Esophagus squamous epithelium (tissue), 5 donors: ENCODE measurements at regions not wholly inside any gene's neighbourhood (a gene's known extent, or its start where the extent isn't known, plus 50 kb on each side); places are given as distances from the start of the nearest gene placed in this dataset.

Experiments
- DNase-seq: peaks from one replicate; lab custom pipeline; 2025; lab: John Stamatoyannopoulos, UW
- H3K27ac ChIP-seq, 4 donors: fragments of 200-600 bp; sonication (generic); one replicate each; pipeline ENCODE4 v1.5.1; 2016 to 2019; ENCODE audit warnings: mild to moderate bottlenecking in 1 of 4
- H3K27me3 ChIP-seq, 4 donors: fragments of 200-600 bp; sonication (generic); 1 replicate in 3 of 4; 2 replicates in 1 of 4; pipeline versions ENCODE4 v1.5.1 to v1.6.0; 2017 to 2021; ENCODE audit warnings: antibody characterized with exemption in 1 of 4
- H3K36me3 ChIP-seq, 3 donors: fragments of 200-600 bp; sonication (generic); one replicate each; pipeline ENCODE4 v1.5.1; 2016 to 2019
- H3K4me1 ChIP-seq, 3 donors: fragments of 200-600 bp; sonication (generic); one replicate each; pipeline ENCODE4 v1.5.1; 2017 to 2019
- H3K4me3 ChIP-seq, 4 donors: fragments of 200-600 bp; sonication (generic); 1 replicate in 3 of 4; 2 replicates in 1 of 4; pipeline ENCODE4 v1.5.1; 2016 to 2019; ENCODE audit warnings: mild to moderate bottlenecking in 2 of 4, moderate library complexity in 1 of 4
- H3K9me3 ChIP-seq, 3 donors: fragments of 200-600 bp; sonication (generic); one replicate each; pipeline ENCODE4 v1.5.1; 2016 to 2019
- POLR2A ChIP-seq, 4 donors: fragments of 450-650 bp; IDR thresholded peaks; one replicate each; pipeline ENCODE4 v1.6.1; 2017; ENCODE audit warnings: antibody characterized with exemption in 4 of 4, mild to moderate bottlenecking in 4 of 4, moderate library complexity in 3 of 4
- WGBS, 2 donors: methylation state at CpG; one replicate each; pipeline ENCODE4 v1.1.5; 2018; 5-methylcytosine and 5-hydroxymethylcytosine counted together
- intact Hi-C: fragments of 100-400 bp; cut with DNase I; formaldehyde crosslinking; loops from one replicate; pipeline ENCODE4 v1.15.0; 2022
- TF ChIP-seq, protein P1 (sequence below), 6 experiments: fragments of 450-650 bp in 4 of 6; fragments of 200-600 bp in 2 of 6; sonication (generic) in 2 of 6; IDR thresholded peaks; one replicate each; pipeline ENCODE4 v1.5.1; 2016 to 2019; ENCODE audit warnings: antibody characterized with exemption in 6 of 6, mild to moderate bottlenecking in 4 of 6, moderate library complexity in 4 of 6
- donor health status: DM: yes; HTN: yes; CAD: no.

DNA sequence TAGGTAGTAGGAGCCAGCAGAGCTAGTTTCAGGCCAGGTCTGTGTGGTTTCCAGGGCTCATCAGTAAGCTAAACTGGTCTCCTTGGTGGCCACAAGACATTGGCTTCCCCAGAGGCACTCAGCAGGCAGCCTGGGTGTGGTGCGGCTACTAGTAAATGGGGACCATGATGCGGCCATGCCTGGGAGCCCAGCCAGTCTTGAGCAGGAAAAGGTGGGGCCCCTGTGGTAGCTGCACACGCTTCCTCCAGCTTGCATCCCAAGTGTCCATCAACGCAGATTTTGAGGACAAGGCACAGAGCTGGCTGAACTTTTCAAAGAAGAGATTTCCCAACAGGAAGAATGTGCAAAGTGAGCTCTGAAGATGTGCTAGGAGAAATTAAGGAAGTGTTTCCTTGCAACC, 107.4 kb upstream of the NAA20 start:
- H3K36me3 ChIP-seq, result peaks cover 0 to 5% (median 0%) of the 10 kb centered on the region in 3 donors
- no peaks in the 10 kb centered on the region for H3K9me3 ChIP-seq
- TF ChIP-seq, protein P1, sequence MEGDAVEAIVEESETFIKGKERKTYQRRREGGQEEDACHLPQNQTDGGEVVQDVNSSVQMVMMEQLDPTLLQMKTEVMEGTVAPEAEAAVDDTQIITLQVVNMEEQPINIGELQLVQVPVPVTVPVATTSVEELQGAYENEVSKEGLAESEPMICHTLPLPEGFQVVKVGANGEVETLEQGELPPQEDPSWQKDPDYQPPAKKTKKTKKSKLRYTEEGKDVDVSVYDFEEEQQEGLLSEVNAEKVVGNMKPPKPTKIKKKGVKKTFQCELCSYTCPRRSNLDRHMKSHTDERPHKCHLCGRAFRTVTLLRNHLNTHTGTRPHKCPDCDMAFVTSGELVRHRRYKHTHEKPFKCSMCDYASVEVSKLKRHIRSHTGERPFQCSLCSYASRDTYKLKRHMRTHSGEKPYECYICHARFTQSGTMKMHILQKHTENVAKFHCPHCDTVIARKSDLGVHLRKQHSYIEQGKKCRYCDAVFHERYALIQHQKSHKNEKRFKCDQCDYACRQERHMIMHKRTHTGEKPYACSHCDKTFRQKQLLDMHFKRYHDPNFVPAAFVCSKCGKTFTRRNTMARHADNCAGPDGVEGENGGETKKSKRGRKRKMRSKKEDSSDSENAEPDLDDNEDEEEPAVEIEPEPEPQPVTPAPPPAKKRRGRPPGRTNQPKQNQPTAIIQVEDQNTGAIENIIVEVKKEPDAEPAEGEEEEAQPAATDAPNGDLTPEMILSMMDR (IDR thresholded peaks at IDR 0.05), result no peak
- no peak for TF ChIP-seq POLR2A (IDR thresholded peaks at IDR 0.05)
- DNase-seq, result no peak
- intact Hi-C loops, result no loop called here
- WGBS, 2 donors, result 37 to 45% methylated on average over 3 of the region's 4 CpGs
- H3K27me3 ChIP-seq, result no peaks in the 10 kb centered on the region
- H3K4me3 ChIP-seq, result no peak overlapping the region
- peak overlapping the region in 3 of 4 donors; percentile 1 to 76 (median 43) for H3K27ac ChIP-seq
- peaks cover 10 to 56% (median 22%) of the 10 kb centered on the region in 3 donors for H3K4me1 ChIP-seq

DNA sequence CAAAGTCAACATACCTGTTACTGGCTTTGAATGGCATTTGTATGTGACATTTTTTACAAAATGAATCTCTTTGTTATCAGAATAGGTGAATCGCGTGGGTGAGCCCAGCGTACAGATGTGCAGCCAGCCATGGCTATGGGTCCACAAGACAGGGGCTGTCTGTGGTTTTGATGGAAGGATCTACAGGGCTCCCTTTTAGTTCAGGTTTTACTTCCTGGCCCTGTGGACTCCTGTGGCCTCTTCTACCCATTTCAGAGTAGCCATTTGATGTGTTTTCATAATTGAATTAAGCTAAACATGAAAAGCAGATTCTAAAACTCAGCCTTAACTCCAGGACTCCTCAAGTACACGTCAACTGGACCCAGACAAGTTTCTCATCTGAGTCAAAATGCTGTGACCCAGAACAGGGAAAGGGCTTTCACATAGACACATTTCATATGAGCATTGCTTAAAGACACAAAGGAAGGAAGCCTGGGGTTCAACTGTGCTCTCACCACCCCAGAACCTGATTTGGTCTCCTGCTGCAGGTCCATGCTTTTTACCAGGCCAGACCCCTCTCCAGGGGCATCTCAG, 105.3 kb upstream of the NAA20 start:
- no peak for DNase-seq
- intact Hi-C loops, result no loop called here
- Histone ChIP-seq H3K9me3 (no peaks in the 10 kb centered on the region), H3K4me1 (peaks cover 18 to 75% (median 44%) of the 10 kb centered on the region in 3 donors), H3K4me3 (no peak overlapping the region), H3K27ac (no peak overlapping the region), H3K36me3 (peaks cover 0 to 5% (median 0%) of the 10 kb centered on the region in 3 donors), H3K27me3 (no peaks in the 10 kb centered on the region)
- TF ChIP-seq, protein P1 (IDR thresholded peaks at IDR 0.05), result no peak
- no peak for TF ChIP-seq POLR2A (IDR thresholded peaks at IDR 0.05)
- WGBS, 2 donors, result 59 to 82% methylated on average over 4 of the region's 4 CpGs

DNA sequence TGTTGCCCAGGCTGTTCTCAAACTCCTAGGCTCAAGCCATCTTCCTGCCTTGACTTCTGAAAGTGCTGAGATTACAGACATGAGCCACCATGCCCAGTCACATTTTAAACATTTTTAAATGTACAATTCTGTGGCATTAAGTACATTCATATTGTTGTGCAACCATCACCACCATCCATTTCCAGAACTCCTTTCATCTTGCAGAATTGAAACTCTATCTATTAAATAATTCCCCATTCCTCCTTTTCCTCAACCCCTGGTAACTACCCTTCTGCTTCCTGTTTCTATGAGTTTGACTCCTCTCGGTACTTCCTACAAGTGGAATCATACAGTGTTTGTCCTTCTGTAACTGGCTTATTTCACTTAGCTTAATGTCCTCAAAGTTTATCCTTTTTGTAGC, 103.8 kb upstream of the NAA20 start:
- DNase-seq, result no peak
- Histone ChIP-seq H3K4me1 (peaks cover 18 to 81% (median 41%) of the 10 kb centered on the region in 3 donors), H3K27me3 (no peaks in the 10 kb centered on the region), H3K9me3 (no peaks in the 10 kb centered on the region), H3K27ac (peak overlapping the region in 3 of 4 donors; percentile 36 to 72 (median 42)), H3K36me3 (no peaks in the 10 kb centered on the region), H3K4me3 (no peak overlapping the region)
- intact Hi-C loops, result no loop called here
- WGBS, 2 donors, result 72 to 82% methylated on average over 1 of the region's 1 CpG
- TF ChIP-seq, protein P1 (IDR thresholded peaks at IDR 0.05), result no peak
- no peak for TF ChIP-seq POLR2A (IDR thresholded peaks at IDR 0.05)

DNA sequence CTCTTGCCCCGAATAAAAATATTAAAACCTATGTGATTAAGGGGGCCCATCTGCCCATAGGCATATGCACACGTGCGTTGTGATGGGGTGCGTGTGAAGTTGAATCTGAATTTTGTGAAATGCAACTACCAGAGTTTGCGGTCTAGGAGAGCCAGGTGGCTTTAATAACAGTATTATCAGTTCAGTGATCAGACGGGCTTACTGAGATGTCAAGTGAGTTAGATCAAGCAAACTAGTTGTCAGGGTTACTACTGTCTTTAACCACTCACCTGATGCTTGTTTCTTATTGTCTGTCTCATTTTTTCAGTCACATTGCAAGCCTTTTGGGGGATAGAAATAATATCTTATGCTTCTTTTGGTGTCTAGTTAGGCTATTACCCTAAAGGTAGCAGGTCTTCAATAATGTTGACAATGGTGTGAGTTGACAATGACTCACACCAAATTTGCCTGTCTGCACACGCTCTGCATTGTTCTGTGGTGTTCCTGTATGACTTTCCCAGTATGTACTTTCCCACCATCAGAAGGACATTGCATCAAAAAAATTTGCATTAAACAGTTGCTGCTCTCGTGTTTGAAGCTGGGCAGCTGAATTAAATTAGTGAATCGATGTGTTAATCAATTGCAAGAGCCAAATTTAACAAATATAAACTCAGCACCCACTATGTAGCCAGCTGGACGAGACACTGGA, 103.1 kb upstream of the NAA20 start:
- intact Hi-C loops, result no loop called here
- Histone ChIP-seq H3K27me3 (no peaks in the 10 kb centered on the region), H3K4me3 (no peak overlapping the region), H3K36me3 (no peaks in the 10 kb centered on the region), H3K9me3 (no peaks in the 10 kb centered on the region), H3K4me1 (peaks cover 18 to 87% (median 41%) of the 10 kb centered on the region in 3 donors), H3K27ac (peak overlapping the region; percentile 42 to 86 (median 73))
- DNase-seq, result no peak
- 63 to 65% methylated on average over 10 of the region's 10 CpGs for WGBS, 2 donors
- TF ChIP-seq, protein P1 (IDR thresholded peaks at IDR 0.05), result no peak
- TF ChIP-seq POLR2A (IDR thresholded peaks at IDR 0.05), result no peak

DNA sequence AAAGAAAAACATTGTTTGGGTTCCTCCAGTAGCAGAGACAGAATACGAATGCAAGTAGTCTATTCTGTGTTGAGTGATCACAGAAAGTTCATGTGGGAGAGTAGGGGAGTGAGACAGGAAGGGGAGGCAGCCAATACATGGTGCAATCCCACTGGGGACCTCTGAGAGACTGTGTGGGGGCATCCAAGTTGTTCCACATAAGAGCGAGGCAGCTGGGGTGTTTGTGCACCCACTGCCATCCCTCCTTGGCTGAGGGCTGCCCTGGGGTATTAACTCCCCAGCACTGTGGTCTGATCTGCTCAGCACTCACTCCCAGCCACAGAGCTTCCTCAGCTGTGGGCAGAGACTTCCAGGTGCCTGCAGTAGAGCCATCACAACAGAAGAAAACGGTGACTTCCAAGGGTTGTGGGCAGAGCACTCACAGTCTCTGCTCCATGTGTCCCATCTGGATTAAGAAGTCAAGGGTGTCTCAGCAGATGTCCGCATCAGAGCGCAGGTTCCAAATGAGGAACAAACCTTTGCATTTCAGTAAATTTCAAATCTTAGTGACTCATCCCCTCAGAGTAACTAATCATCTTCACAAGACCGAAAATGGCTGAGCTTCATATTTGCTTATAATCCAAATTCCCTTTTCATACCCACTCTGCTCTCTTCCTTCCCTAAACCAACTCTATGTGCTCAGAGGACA, 101.9 kb upstream of the NAA20 start:
- H3K27ac ChIP-seq, result peak overlapping the region; percentile 42 to 86 (median 73)
- H3K27me3 ChIP-seq, result no peaks in the 10 kb centered on the region
- no peak for DNase-seq
- peaks cover 18 to 77% (median 38%) of the 10 kb centered on the region in 3 donors for H3K4me1 ChIP-seq
- intact Hi-C loops, result no loop called here
- no peak for TF ChIP-seq POLR2A (IDR thresholded peaks at IDR 0.05)
- TF ChIP-seq, protein P1 (IDR thresholded peaks at IDR 0.05), result no peak
- 52 to 67% methylated on average over 6 of the region's 6 CpGs for WGBS, 2 donors
- H3K4me3 ChIP-seq, result no peak overlapping the region
- no peaks in the 10 kb centered on the region for H3K36me3 ChIP-seq
- H3K9me3 ChIP-seq, result no peaks in the 10 kb centered on the region
